IMR-90 (cell line): ENCODE measurements at regions not wholly inside any gene's neighbourhood (a gene's known extent, or its start where the extent isn't known, plus 50 kb on each side); places are given as distances from the start of the nearest gene placed in this dataset.

Experiments used
- FOS ChIP-seq: fragments of 150-350 bp; IDR thresholded peaks from 2 replicates; pipeline ENCODE4 v1.6.1; 2016; ENCODE audit warnings: low read depth, low read length
- MAFK ChIP-seq: IDR thresholded peaks from 2 replicates; pipeline ENCODE4 v1.6.1; 2012; ENCODE audit warnings: low read depth, low read length, improper control_type of control experiment
- MAZ ChIP-seq: IDR thresholded peaks from 2 replicates; pipeline ENCODE4 v1.6.1; 2012; ENCODE audit warnings: low read depth, mild to moderate bottlenecking, low read length, improper control_type of control experiment, moderate library complexity, borderline replicate concordance
- MXI1 ChIP-seq: IDR thresholded peaks from 2 replicates; pipeline ENCODE4 v1.6.1; 2012; ENCODE audit warnings: low read depth, mild to moderate bottlenecking, low read length, moderate library complexity, borderline replicate concordance
- POLR2A ChIP-seq: IDR thresholded peaks from 2 replicates; pipeline ENCODE4 v1.6.1; 2012; ENCODE audit warnings: mild to moderate bottlenecking, low read depth, low read length
- RFX5 ChIP-seq: IDR thresholded peaks from 2 replicates; pipeline ENCODE4 v1.8.0; 2012; ENCODE audit warnings: low read depth, mild to moderate bottlenecking, low read length, moderate library complexity
- SMC3 ChIP-seq: fragments of 150-350 bp; IDR thresholded peaks from 2 replicates; pipeline ENCODE4 v1.6.1; 2016; ENCODE audit warnings: low read depth, mild to moderate bottlenecking, antibody characterized with exemption, low read length, moderate library complexity
- TF ChIP-seq, protein P1 (sequence below): conservative IDR thresholded peaks from 2 replicates; pipeline ENCODE4 v1.5.1; 2012; ENCODE audit warnings: mild to moderate bottlenecking, low read depth, low read length, improper control_type of control experiment

- TF ChIP-seq MAFK: no peak
- TF ChIP-seq, protein P1, sequence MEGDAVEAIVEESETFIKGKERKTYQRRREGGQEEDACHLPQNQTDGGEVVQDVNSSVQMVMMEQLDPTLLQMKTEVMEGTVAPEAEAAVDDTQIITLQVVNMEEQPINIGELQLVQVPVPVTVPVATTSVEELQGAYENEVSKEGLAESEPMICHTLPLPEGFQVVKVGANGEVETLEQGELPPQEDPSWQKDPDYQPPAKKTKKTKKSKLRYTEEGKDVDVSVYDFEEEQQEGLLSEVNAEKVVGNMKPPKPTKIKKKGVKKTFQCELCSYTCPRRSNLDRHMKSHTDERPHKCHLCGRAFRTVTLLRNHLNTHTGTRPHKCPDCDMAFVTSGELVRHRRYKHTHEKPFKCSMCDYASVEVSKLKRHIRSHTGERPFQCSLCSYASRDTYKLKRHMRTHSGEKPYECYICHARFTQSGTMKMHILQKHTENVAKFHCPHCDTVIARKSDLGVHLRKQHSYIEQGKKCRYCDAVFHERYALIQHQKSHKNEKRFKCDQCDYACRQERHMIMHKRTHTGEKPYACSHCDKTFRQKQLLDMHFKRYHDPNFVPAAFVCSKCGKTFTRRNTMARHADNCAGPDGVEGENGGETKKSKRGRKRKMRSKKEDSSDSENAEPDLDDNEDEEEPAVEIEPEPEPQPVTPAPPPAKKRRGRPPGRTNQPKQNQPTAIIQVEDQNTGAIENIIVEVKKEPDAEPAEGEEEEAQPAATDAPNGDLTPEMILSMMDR: no peak
- no peak for TF ChIP-seq MAZ
- no peak for TF ChIP-seq SMC3
- TF ChIP-seq RFX5: no peak
- no peak for TF ChIP-seq POLR2A
- no peak for TF ChIP-seq MXI1
- TF ChIP-seq FOS: no peak
Measured at GRCh38 chr12:126895951-126896913, 1370.7 kb upstream of the TMEM132C start.
